ENCODE measurements at regions not wholly inside any gene's neighbourhood (a gene's known extent, or its start where the extent isn't known, plus 50 kb on each side); places are given as distances from the start of the nearest gene placed in this dataset.

DNA sequence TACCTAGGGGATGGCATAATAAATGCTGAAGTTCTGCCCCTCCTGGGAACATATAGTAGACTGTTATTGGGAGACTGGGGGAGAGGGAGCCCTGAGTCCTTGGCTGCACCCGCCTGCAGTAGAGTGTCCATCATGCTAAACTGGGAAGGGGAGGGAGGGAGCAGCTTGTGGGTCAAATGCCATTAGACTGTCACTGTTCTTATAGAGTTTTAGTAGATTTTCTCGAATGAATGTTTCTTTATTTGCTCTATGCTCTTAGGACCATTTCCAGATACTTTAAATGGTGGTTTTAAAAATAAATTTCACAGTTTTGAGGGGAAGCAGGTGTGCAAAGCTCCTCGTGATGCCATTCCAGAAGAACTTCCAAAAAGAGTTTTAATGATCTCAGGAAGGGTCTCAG is 111.6 kb upstream of the USP9X start:
- TF ChIP-seq POLR2A (IDR thresholded peaks at IDR 0.05; ENCODE audit: low read depth, low read length) (no peak), POLR2AphosphoS5 (IDR thresholded peaks at IDR 0.05; ENCODE audit: low read depth, low read length) (no peak), TAF1 (IDR thresholded peaks at IDR 0.05; ENCODE audit: borderline replicate concordance, low read depth, low read length) (no peak)

Data from GM12892 (cell line).